B cell (primary cell): ENCODE measurements at regions not wholly inside any gene's neighbourhood (a gene's known extent, or its start where the extent isn't known, plus 50 kb on each side); places are given as distances from the start of the nearest gene placed in this dataset.

ENCODE experiments used
- ATAC-seq: fragments of 200-7000 bp; cut with Tn5 transposase; one replicate; pipeline ENCODE4 v1.10.0; 2021; ENCODE audit warnings: low read depth, mild to moderate bottlenecking, moderate number of reproducible peaks, moderate library complexity
- CTCF ChIA-PET: fragments of 350-600 bp; sonication (Branson Sonifier 250); formaldehyde crosslinking; loops from one replicate; lab custom pipeline; 2021; ENCODE audit warnings: antibody characterized with exemption, inconsistent platforms; lab: Charles Lee
- POLR2A ChIA-PET: fragments of 350-600 bp; sonication (Branson Sonifier 250); formaldehyde crosslinking; loops from one replicate; lab custom pipeline; 2021; ENCODE audit warnings: antibody characterized with exemption; lab: Charles Lee
- DNase-seq: peaks from one replicate; pipeline ENCODE4 v3.0.0; 2013
- H2AFZ ChIP-seq: 2 replicates; pipeline ENCODE4 v1.6.1; 2012; ENCODE audit warnings: mild to moderate bottlenecking, low read depth, low read length; ENCODE audit not compliant: insufficient read depth, poor library complexity, severe bottlenecking
- H3K27ac ChIP-seq, 2 donors: 1 replicate in 1 of 2; 2 replicates in 1 of 2; pipeline ENCODE4 v1.5.1; 2012 to 2013; ENCODE audit warnings: low read length in 2 of 2, mild to moderate bottlenecking in 2 of 2, moderate library complexity in 1 of 2
- H3K27me3 ChIP-seq, 4 experiments: fragments of 200-600 bp in 1 of 4; sonication (generic) in 1 of 4; replicated peaks in 1 of 4; 1 replicate in 2 of 4; 2 replicates in 2 of 4; pipeline versions ENCODE4 v1.6.1 to v1.7.0; 2013 to 2016; ENCODE audit warnings: low read length in 3 of 4, mild to moderate bottlenecking in 2 of 4, mixed read lengths in 1 of 4, moderate library complexity in 1 of 4; ENCODE audit not compliant: insufficient read depth in 4 of 4, control insufficient read depth in 3 of 4; ENCODE audit errors: control extremely low read depth in 1 of 4
- H3K36me3 ChIP-seq, 2 experiments: replicated peaks in 1 of 2; 1 replicate in 1 of 2; 2 replicates in 1 of 2; pipeline versions ENCODE4 v1.6.1 to v1.7.1; 2013; ENCODE audit warnings: low read length in 1 of 2; ENCODE audit not compliant: insufficient read depth in 2 of 2, control insufficient read depth in 1 of 2; ENCODE audit errors: control extremely low read depth in 1 of 2, extremely low read depth in 1 of 2
- H3K4me1 ChIP-seq, 2 donors: fragments of 200-600 bp in 1 of 2; sonication (generic) in 1 of 2; 1 replicate in 1 of 2; 2 replicates in 1 of 2; pipeline versions ENCODE4 v1.5.1 to v1.6.1; 2013 to 2017; ENCODE audit warnings: low read length in 2 of 2; ENCODE audit not compliant: control insufficient read depth in 2 of 2, insufficient read depth in 2 of 2
- H3K4me2 ChIP-seq: replicated peaks from 2 replicates; pipeline ENCODE3; 2012; ENCODE audit warnings: mild to moderate bottlenecking, low read depth, low read length; ENCODE audit not compliant: poor library complexity, severe bottlenecking
- H3K4me3 ChIP-seq, 5 experiments: fragments of 200-600 bp in 1 of 5; sonication (generic) in 1 of 5; 1 replicate in 3 of 5; 2 replicates in 2 of 5; pipeline versions ENCODE4 v1.5.1 to v1.7.0; 2011 to 2016; ENCODE audit warnings: low read length in 4 of 5, mild to moderate bottlenecking in 4 of 5, low read depth in 2 of 5, control low read depth in 1 of 5, moderate library complexity in 1 of 5; ENCODE audit not compliant: insufficient read depth in 1 of 5; ENCODE audit errors: control extremely low read depth in 1 of 5, extremely low read depth in 1 of 5
- H3K79me2 ChIP-seq: fragments of 200-600 bp; sonication (generic); one replicate; pipeline ENCODE4 v1.6.0; 2016; ENCODE audit warnings: low read length; ENCODE audit not compliant: control insufficient read depth, insufficient read depth
- H3K9ac ChIP-seq: fragments of 200-600 bp; sonication (generic); 2 replicates; pipeline ENCODE4 v1.6.1; 2017; ENCODE audit warnings: mild to moderate bottlenecking, low read length, moderate library complexity
- H3K9me3 ChIP-seq, 3 donors: one replicate each; pipeline versions ENCODE4 v1.6.1 to v1.7.1; 2013; ENCODE audit warnings: low read length in 2 of 3; ENCODE audit not compliant: control insufficient read depth in 2 of 3, insufficient read depth in 1 of 3; ENCODE audit errors: control extremely low read depth in 1 of 3
- H4K20me1 ChIP-seq: 2 replicates; pipeline ENCODE4 v1.6.0; 2012; ENCODE audit warnings: mild to moderate bottlenecking, low read length; ENCODE audit not compliant: insufficient read depth, control insufficient read depth, poor library complexity, severe bottlenecking
- H3K27ac Mint-ChIP-seq: one replicate; pipeline ENCODE4 v1.8.0; 2021; ENCODE audit warnings: mixed read lengths
- H3K27me3 Mint-ChIP-seq: one replicate; pipeline ENCODE4 v1.8.0; 2021; ENCODE audit warnings: mixed read lengths
- H3K4me1 Mint-ChIP-seq: one replicate; pipeline ENCODE4 v1.8.0; 2021; ENCODE audit warnings: mixed read lengths
- H3K4me3 Mint-ChIP-seq: one replicate; pipeline ENCODE4 v1.8.0; 2021; ENCODE audit warnings: mixed read lengths
- H3K9me3 Mint-ChIP-seq: one replicate; pipeline ENCODE4 v1.8.0; 2022; ENCODE audit warnings: mixed read lengths; ENCODE audit not compliant: insufficient read depth
- CTCF ChIP-seq: fragments of 200-600 bp; IDR thresholded peaks from one replicate; pipeline ENCODE4 v1.8.0; 2022; ENCODE audit warnings: antibody characterized with exemption, mild to moderate bottlenecking
- EZH2 ChIP-seq: IDR thresholded peaks from 2 replicates; pipeline ENCODE4 v1.6.1; 2012; ENCODE audit warnings: borderline replicate concordance, low read depth, mild to moderate bottlenecking, moderate library complexity, low read length; ENCODE audit not compliant: insufficient read depth, poor library complexity, severe bottlenecking
- WGBS: methylation state at CpG from one replicate; pipeline ENCODE4 v1.1.5; 2013; ENCODE audit warnings: missing lambda C conversion rate; ENCODE audit not compliant: insufficient coverage; 5-methylcytosine and 5-hydroxymethylcytosine counted together
- intact Hi-C: fragments of 100-400 bp; cut with micrococcal nuclease; formaldehyde crosslinking; loops from one replicate; pipeline ENCODE4 v1.10.0; 2022

DNA sequence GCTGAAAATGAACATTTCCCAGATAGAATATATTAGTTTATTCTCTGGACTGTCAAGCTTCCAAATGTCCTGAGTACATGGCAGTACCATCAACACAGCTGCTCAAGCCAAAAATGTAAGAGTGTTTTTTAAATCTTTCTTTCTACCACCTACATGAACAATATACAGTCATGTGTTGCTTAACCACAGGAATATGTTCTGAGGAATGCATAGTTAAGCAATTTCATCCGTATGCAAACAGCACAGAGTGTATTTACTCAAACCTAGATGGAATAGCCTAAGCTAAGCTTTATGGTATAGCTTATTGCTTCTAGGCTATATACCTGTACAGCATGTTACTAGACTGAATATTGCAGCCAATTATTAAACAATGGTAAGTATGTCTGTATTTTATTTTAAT, 561.9 kb upstream of the ADGRL4 start:
- Mint-ChIP-seq H3K27me3 (no peaks in the 10 kb centered on the region), H3K9me3 (peaks cover 2% of the 10 kb centered on the region), H3K4me1 (no peaks in the 10 kb centered on the region), H3K27ac (no peak overlapping the region), H3K4me3 (no peak overlapping the region)
- Histone ChIP-seq H3K9ac (no peak overlapping the region), H3K4me3 (no peak overlapping the region), H3K36me3 (no peaks in the 10 kb centered on the region), H3K4me1 (no peaks in the 10 kb centered on the region), H3K4me2 (no peak overlapping the region), H3K27me3 (no peaks in the 10 kb centered on the region), H3K9me3 (no peaks in the 10 kb centered on the region), H2AFZ (no peak overlapping the region), H3K79me2 (no peaks in the 10 kb centered on the region), H4K20me1 (no peaks in the 10 kb centered on the region), H3K27ac (no peak overlapping the region)
- DNase-seq (no peak), ATAC-seq (no peak)
- POLR2A ChIA-PET = no interaction called here
- WGBS = no CpG with 5 or more reads among the region's 1 CpG
- intact Hi-C loops = no loop called here
- CTCF ChIA-PET = no interaction called here
- TF ChIP-seq CTCF = no peak
- TF ChIP-seq EZH2 = no peak

- Mint-ChIP-seq H3K27me3 (no peaks in the 10 kb centered on the region), H3K4me1 (no peaks in the 10 kb centered on the region), H3K4me3 (no peak overlapping the region), H3K27ac (no peak overlapping the region), H3K9me3 (peaks cover 12% of the 10 kb centered on the region)
- H3K9ac ChIP-seq = no peak overlapping the region
- peaks cover 0 to 12% (median 0%) of the 10 kb centered on the region in 3 donors for H3K9me3 ChIP-seq
- intact Hi-C loops = no loop called here
- TF ChIP-seq CTCF = no peak
- no peak for TF ChIP-seq EZH2
- 92% methylated on average over 17 of the region's 17 CpGs for WGBS
- H3K36me3 ChIP-seq = no peaks in the 10 kb centered on the region
- H3K4me1 ChIP-seq = no peaks in the 10 kb centered on the region
- no peak for DNase-seq
- no peak overlapping the region for H3K4me2 ChIP-seq
- no peak overlapping the region for H2AFZ ChIP-seq
- no peak overlapping the region for H3K27ac ChIP-seq
- CTCF ChIA-PET = no interaction called here
- no peaks in the 10 kb centered on the region for H4K20me1 ChIP-seq
- H3K27me3 ChIP-seq = no peaks in the 10 kb centered on the region
- ATAC-seq = no peak
- no peaks in the 10 kb centered on the region for H3K79me2 ChIP-seq
- no peak overlapping the region for H3K4me3 ChIP-seq
- POLR2A ChIA-PET = no interaction called here
Observed at GRCh38 chr1:79561521-79561978, 555.0 kb upstream of the ADGRL4 start.
